Uterus (tissue), 3 donors: ENCODE measurements at regions not wholly inside any gene's neighbourhood (a gene's known extent, or its start where the extent isn't known, plus 50 kb on each side); places are given as distances from the start of the nearest gene placed in this dataset.

Experiments used
- DNase-seq, 2 donors: peaks; one replicate each; pipeline ENCODE4 v3.0.0-alpha.2; 2019 to 2020
- H3K27ac ChIP-seq, 2 donors: fragments of 200-600 bp; sonication (generic); 1 replicate in 1 of 2; 2 replicates in 1 of 2; pipeline ENCODE4 v1.5.1; 2016 to 2018
- H3K27me3 ChIP-seq, 2 donors: fragments of 200-600 bp; sonication (generic); one replicate each; pipeline ENCODE4 v1.5.1; 2018 to 2019; ENCODE audit warnings: control low read depth in 1 of 2
- H3K36me3 ChIP-seq, 2 donors: fragments of 200-600 bp; sonication (generic); one replicate each; pipeline ENCODE4 v1.5.1; 2019; ENCODE audit warnings: control low read depth in 1 of 2
- H3K4me1 ChIP-seq, 2 donors: fragments of 200-600 bp; sonication (generic); one replicate each; pipeline ENCODE4 v1.5.1; 2018 to 2019; ENCODE audit warnings: control low read depth in 1 of 2
- H3K4me3 ChIP-seq, 2 donors: fragments of 200-600 bp; sonication (generic); 1 replicate in 1 of 2; 2 replicates in 1 of 2; pipeline ENCODE4 v1.5.1; 2018 to 2019; ENCODE audit warnings: mild to moderate bottlenecking in 1 of 2
- H3K9me3 ChIP-seq, 2 donors: fragments of 200-600 bp; sonication (generic); one replicate each; pipeline ENCODE4 v1.5.1; 2019; ENCODE audit warnings: control low read depth in 1 of 2
- CTCF ChIP-seq, 4 experiments: fragments of 200-600 bp in 2 of 4; fragments of 450-650 bp in 2 of 4; sonication (generic) in 2 of 4; IDR thresholded peaks; one replicate each; pipeline ENCODE4 v1.5.1; 2016 to 2019; ENCODE audit warnings: antibody characterized with exemption in 4 of 4, mild to moderate bottlenecking in 2 of 4, moderate library complexity in 1 of 4
- POLR2A ChIP-seq, 2 donors: fragments of 450-650 bp; IDR thresholded peaks; one replicate each; pipeline ENCODE4 v1.6.1; 2016; ENCODE audit warnings: antibody characterized with exemption in 2 of 2, mild to moderate bottlenecking in 1 of 2, moderate library complexity in 1 of 2
- intact Hi-C: fragments of 100-400 bp; cut with DNase I; formaldehyde crosslinking; loops from one replicate; pipeline ENCODE4 v1.15.1; 2023; ENCODE audit warnings: low total_unique reads
- donor health status: DM: yes; HTN: yes; CAD: no.

DNA sequence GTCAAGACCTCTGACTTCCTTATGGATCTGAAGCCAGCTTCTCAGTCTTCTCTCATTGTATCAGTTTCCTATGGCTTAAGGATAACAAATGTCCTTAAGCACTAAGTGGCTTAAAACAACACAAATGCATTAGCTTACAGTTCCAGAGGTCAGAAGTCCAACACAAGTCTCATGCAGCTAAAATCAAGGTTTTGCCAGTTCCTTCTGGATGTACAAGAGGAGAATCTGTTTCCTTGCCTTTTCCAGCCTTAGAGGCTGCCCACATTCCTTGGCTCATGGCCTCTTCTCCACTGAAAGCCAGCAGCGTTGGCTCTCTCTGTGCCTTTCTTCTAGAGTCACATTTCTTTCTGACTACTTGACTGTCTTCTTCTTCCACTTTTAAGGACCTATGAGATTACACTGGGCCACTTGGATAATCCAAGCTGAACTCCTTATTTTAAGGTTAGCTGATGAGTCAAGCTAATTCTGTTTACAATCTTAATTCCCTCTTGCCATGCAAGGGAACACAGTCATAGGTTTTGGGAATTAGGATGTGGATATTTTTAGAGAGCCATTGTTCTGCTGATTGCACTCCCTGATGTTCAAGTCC lies 179.0 kb downstream of the BCAS1 start:
- DNase-seq: no peak
- Histone ChIP-seq H3K4me1 (no peaks in the 10 kb centered on the region), H3K9me3 (no peaks in the 10 kb centered on the region), H3K27me3 (no peaks in the 10 kb centered on the region), H3K36me3 (no peaks in the 10 kb centered on the region), H3K4me3 (no peak overlapping the region), H3K27ac (no peak overlapping the region)
- TF ChIP-seq POLR2A (IDR thresholded peaks at IDR 0.05) (no peak), CTCF (IDR thresholded peaks at IDR 0.05) (no peak)
- intact Hi-C loops: no loop called here

DNA sequence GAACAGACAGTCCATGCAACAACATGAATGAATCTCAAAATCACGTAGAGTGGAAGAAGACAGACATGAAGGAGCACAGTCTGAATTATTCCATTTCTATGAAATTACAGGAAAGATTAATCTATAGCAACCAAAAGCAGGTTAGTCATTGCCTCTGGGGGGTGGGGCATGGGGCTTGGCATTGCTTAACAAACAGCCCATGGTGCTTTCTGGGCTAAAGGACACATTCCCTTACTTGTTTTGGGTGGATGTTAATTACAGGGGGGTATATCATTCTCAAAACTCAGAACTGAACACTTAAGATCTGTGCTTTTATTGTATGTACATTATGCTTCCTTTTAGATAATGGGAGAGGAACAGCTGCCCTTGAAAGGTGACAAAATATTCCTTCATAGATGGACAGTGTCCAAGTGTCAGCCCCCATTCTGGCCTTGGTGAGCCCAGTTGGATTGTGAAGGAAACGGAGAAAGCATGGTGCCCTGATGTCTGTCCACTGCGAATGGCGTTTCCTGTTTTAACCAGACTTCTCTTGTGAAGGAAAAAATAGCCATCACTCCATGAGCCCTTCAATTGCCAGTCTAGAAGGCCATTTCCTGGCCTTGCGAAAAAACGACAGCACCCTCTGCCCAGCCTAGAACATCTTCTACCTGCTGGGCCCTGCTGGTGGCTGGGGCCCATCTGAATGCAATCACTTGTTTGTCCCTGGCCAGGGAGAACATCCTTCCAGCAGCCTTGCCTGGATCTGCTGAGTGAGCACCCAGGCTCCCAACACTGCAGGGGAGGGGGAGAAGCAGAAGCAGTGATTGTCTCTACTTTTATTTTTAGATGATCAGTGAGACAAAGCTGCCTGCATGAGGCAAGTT lies 179.7 kb downstream of the BCAS1 start:
- no peak overlapping the region for H3K4me3 ChIP-seq
- no peaks in the 10 kb centered on the region for H3K4me1 ChIP-seq
- TF ChIP-seq POLR2A (IDR thresholded peaks at IDR 0.05): no peak
- no peak for TF ChIP-seq CTCF (IDR thresholded peaks at IDR 0.05)
- H3K27me3 ChIP-seq: no peaks in the 10 kb centered on the region
- no peak overlapping the region for H3K27ac ChIP-seq
- no peaks in the 10 kb centered on the region for H3K36me3 ChIP-seq
- intact Hi-C loops: no loop called here
- no peaks in the 10 kb centered on the region for H3K9me3 ChIP-seq
- no peak for DNase-seq

DNA sequence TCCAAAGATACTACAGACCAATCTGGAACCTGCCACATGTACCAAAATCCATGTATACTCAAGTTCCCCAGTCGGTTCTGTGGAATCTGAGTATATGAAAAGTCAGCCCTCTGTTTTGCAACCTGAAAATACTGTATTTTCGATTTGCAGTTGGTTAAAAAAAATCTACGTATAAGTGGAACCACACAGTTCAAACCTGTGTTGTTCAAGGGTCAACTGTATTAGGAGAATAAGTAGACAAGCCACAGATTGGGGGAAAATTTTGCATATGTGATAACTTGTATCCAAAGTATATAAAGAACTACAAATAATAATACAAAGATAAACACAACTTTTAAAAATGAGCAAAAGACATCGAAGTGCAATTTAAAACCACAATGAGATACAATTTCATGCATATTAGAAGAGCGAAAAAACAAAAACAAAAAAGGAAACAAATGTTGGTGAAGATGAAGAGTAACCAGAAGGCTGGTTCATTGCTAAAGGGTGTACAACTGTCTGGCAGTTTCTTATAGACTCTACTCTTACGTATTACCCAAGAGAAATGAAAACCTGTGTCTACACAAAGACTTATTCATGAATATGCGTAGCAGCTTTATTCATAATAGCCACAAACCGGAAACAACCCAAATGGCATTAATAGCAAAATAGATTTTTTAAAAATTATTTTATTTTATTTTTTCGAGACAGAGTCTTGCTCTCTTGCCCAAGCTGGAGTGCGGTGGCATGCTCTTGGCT lies 180.8 kb downstream of the BCAS1 start:
- H3K36me3 ChIP-seq: no peaks in the 10 kb centered on the region
- intact Hi-C loops: no loop called here
- no peak overlapping the region for H3K4me3 ChIP-seq
- DNase-seq: no peak
- no peaks in the 10 kb centered on the region for H3K27me3 ChIP-seq
- no peaks in the 10 kb centered on the region for H3K4me1 ChIP-seq
- no peak overlapping the region for H3K27ac ChIP-seq
- TF ChIP-seq CTCF (IDR thresholded peaks at IDR 0.05) (no peak), POLR2A (IDR thresholded peaks at IDR 0.05) (no peak)
- no peaks in the 10 kb centered on the region for H3K9me3 ChIP-seq

GRCh38 chr20:53888951-53889350 lies 181.4 kb downstream of the BCAS1 start:
- Histone ChIP-seq H3K4me1 (no peaks in the 10 kb centered on the region), H3K4me3 (no peak overlapping the region), H3K27ac (no peak overlapping the region), H3K36me3 (no peaks in the 10 kb centered on the region), H3K9me3 (no peaks in the 10 kb centered on the region), H3K27me3 (no peaks in the 10 kb centered on the region)
- no peak for DNase-seq
- TF ChIP-seq POLR2A (IDR thresholded peaks at IDR 0.05) (no peak), CTCF (IDR thresholded peaks at IDR 0.05) (no peak)
- intact Hi-C loops: no loop called here

- no peak for DNase-seq
- Histone ChIP-seq H3K27me3 (no peaks in the 10 kb centered on the region), H3K4me1 (no peaks in the 10 kb centered on the region), H3K27ac (no peak overlapping the region), H3K9me3 (no peaks in the 10 kb centered on the region), H3K4me3 (no peak overlapping the region), H3K36me3 (no peaks in the 10 kb centered on the region)
- intact Hi-C loops: no loop called here
- TF ChIP-seq POLR2A (IDR thresholded peaks at IDR 0.05): no peak
- no peak for TF ChIP-seq CTCF (IDR thresholded peaks at IDR 0.05)
These were observed 181.9 kb downstream of the BCAS1 start for GRCh38 chr20:53888510-53888909.
